ENCODE measurements at regions not wholly inside any gene's neighbourhood (a gene's known extent, or its start where the extent isn't known, plus 50 kb on each side); places are given as distances from the start of the nearest gene placed in this dataset.

- DNase-seq: no peak
Measured at GRCh38 chr3:54071601-54072000, 50.8 kb upstream of the CACNA2D3 start.

- DNase-seq: no peak
Measured at GRCh38 chr3:54069961-54070360, 52.4 kb upstream of the CACNA2D3 start.

GRCh38 chr3:54067055-54067698, 55.2 kb upstream of the CACNA2D3 start:
- no peak for DNase-seq

GRCh38 chr3:54066253-54066652, 56.1 kb upstream of the CACNA2D3 start:
- DNase-seq: no peak

- DNase-seq: no peak
Measured at GRCh38 chr3:54065586-54065985, 56.8 kb upstream of the CACNA2D3 start.

GRCh38 chr3:54065140-54065539, 57.2 kb upstream of the CACNA2D3 start:
- DNase-seq: no peak

GRCh38 chr3:54064486-54064885, 57.9 kb upstream of the CACNA2D3 start:
- no peak for DNase-seq

- DNase-seq: no peak
Measured at GRCh38 chr3:54062546-54062945, 59.8 kb upstream of the CACNA2D3 start.

- no peak for DNase-seq
Measured at GRCh38 chr3:54056521-54056920, 65.8 kb upstream of the CACNA2D3 start.

- no peak for DNase-seq
Measured at GRCh38 chr3:54053882-54054281, 68.5 kb upstream of the CACNA2D3 start.

GRCh38 chr3:54053211-54053610, 69.1 kb upstream of the CACNA2D3 start:
- no peak for DNase-seq

- no peak for DNase-seq
Measured at GRCh38 chr3:54047568-54047967, 74.8 kb upstream of the CACNA2D3 start.

GRCh38 chr3:54046641-54047214, 75.6 kb upstream of the CACNA2D3 start:
- DNase-seq: no peak

- no peak for DNase-seq
Measured at GRCh38 chr3:54045061-54045815, 77.1 kb upstream of the CACNA2D3 start.

GRCh38 chr3:54042259-54042823, 80.0 kb upstream of the CACNA2D3 start:
- DNase-seq: no peak

GRCh38 chr3:54040476-54040875, 81.9 kb upstream of the CACNA2D3 start:
- no peak for DNase-seq

- DNase-seq: no peak
Measured at GRCh38 chr3:54038391-54038790, 84.0 kb upstream of the CACNA2D3 start.

GRCh38 chr3:54036543-54036942, 85.8 kb upstream of the CACNA2D3 start:
- no peak for DNase-seq

GRCh38 chr3:54034971-54035370, 87.4 kb upstream of the CACNA2D3 start:
- DNase-seq: no peak

- no peak for DNase-seq
Measured at GRCh38 chr3:54033761-54034160, 88.6 kb upstream of the CACNA2D3 start.

GRCh38 chr3:54032598-54032997, 89.8 kb upstream of the CACNA2D3 start:
- DNase-seq: no peak

GRCh38 chr3:54028372-54028771, 94.0 kb upstream of the CACNA2D3 start:
- no peak for DNase-seq

GRCh38 chr3:54026543-54026942, 95.8 kb upstream of the CACNA2D3 start:
- DNase-seq: no peak

GRCh38 chr3:54021071-54021470, 101.3 kb upstream of the CACNA2D3 start:
- DNase-seq: no peak
